GM12891 (cell line): ENCODE measurements at regions not wholly inside any gene's neighbourhood (a gene's known extent, or its start where the extent isn't known, plus 50 kb on each side); places are given as distances from the start of the nearest gene placed in this dataset.

Experiments
- PAX5 ChIP-seq: IDR thresholded peaks from 2 replicates; pipeline ENCODE4 v1.6.1; 2011; ENCODE audit warnings: low read length, moderate library complexity, mild to moderate bottlenecking; ENCODE audit not compliant: insufficient read depth, severe bottlenecking
- POLR2A ChIP-seq: IDR thresholded peaks from 2 replicates; pipeline ENCODE4 v1.6.1; 2011; ENCODE audit warnings: low read depth, low read length, control low read depth
- POLR2AphosphoS5 ChIP-seq: IDR thresholded peaks from 2 replicates; pipeline ENCODE4 v1.6.1; 2011; ENCODE audit warnings: low read depth, low read length, control low read depth
- POU2F2 ChIP-seq: IDR thresholded peaks from 2 replicates; pipeline ENCODE4 v1.6.1; 2011; ENCODE audit warnings: low read depth, mild to moderate bottlenecking, control low read depth, low read length, moderate library complexity
- SPI1 ChIP-seq: IDR thresholded peaks from 2 replicates; pipeline ENCODE4 v1.6.1; 2011; ENCODE audit warnings: low read depth, low read length, control low read depth

GRCh38 chr11:92888696-92889095, 80.8 kb upstream of the MTNR1B start:
- TF ChIP-seq POU2F2 (no peak), POLR2A (no peak), PAX5 (no peak), POLR2AphosphoS5 (no peak), SPI1 (no peak)
